ENCODE measurements at regions not wholly inside any gene's neighbourhood (a gene's known extent, or its start where the extent isn't known, plus 50 kb on each side); places are given as distances from the start of the nearest gene placed in this dataset.

- TF ChIP-seq, protein P1, sequence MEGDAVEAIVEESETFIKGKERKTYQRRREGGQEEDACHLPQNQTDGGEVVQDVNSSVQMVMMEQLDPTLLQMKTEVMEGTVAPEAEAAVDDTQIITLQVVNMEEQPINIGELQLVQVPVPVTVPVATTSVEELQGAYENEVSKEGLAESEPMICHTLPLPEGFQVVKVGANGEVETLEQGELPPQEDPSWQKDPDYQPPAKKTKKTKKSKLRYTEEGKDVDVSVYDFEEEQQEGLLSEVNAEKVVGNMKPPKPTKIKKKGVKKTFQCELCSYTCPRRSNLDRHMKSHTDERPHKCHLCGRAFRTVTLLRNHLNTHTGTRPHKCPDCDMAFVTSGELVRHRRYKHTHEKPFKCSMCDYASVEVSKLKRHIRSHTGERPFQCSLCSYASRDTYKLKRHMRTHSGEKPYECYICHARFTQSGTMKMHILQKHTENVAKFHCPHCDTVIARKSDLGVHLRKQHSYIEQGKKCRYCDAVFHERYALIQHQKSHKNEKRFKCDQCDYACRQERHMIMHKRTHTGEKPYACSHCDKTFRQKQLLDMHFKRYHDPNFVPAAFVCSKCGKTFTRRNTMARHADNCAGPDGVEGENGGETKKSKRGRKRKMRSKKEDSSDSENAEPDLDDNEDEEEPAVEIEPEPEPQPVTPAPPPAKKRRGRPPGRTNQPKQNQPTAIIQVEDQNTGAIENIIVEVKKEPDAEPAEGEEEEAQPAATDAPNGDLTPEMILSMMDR (conservative IDR thresholded peaks at IDR 0.05 in 1 of 2, IDR thresholded peaks at IDR 0.05 in 1 of 2; ENCODE audit: low read depth in 1 of 2, low read length in 2 of 2) = no peak
- no peak for TF ChIP-seq EZH2 (IDR thresholded peaks at IDR 0.05; ENCODE audit: low read length, missing control alignments)
Observed at GRCh38 chr3:124401843-124402242, 328.4 kb upstream of the UMPS start.

Data from fibroblast of lung (primary cell).